Right lobe of liver (tissue), 6 donors: ENCODE measurements at regions not wholly inside any gene's neighbourhood (a gene's known extent, or its start where the extent isn't known, plus 50 kb on each side); places are given as distances from the start of the nearest gene placed in this dataset.

Source experiments
- ATAC-seq, 4 donors: fragments of 200-7000 bp; cut with Tn5 transposase; one replicate each; pipeline ENCODE4 v1.9.1; 2020; ENCODE audit warnings: mild to moderate bottlenecking in 4 of 4, moderate library complexity in 4 of 4
- DNase-seq, 3 donors: peaks; one replicate each; pipeline ENCODE4 v3.0.0-alpha.2; 2020
- H3K27ac ChIP-seq, 3 donors: fragments of 200-600 bp; one replicate each; pipeline ENCODE4 v1.8.0; 2022
- H3K27me3 ChIP-seq, 2 donors: fragments of 200-600 bp; one replicate each; pipeline ENCODE4 v1.8.0; 2022
- H3K36me3 ChIP-seq, 4 donors: fragments of 200-600 bp; sonication (generic) in 1 of 4; one replicate each; pipeline versions ENCODE4 v1.5.1 to v1.8.0; 2017 to 2022; ENCODE audit warnings: control low read depth in 1 of 4
- H3K4me1 ChIP-seq, 4 donors: fragments of 200-600 bp; sonication (generic) in 1 of 4; one replicate each; pipeline versions ENCODE4 v1.5.1 to v1.8.0; 2017 to 2022; ENCODE audit warnings: control low read depth in 1 of 4
- H3K4me3 ChIP-seq, 3 donors: fragments of 200-600 bp; one replicate each; pipeline ENCODE4 v1.8.0; 2022
- H3K9me3 ChIP-seq, 4 donors: fragments of 200-600 bp; sonication (generic) in 1 of 4; one replicate each; pipeline versions ENCODE4 v1.5.1 to v1.8.0; 2017 to 2022; ENCODE audit warnings: control low read depth in 1 of 4
- POLR2A ChIP-seq: fragments of 450-650 bp; IDR thresholded peaks from one replicate; pipeline ENCODE4 v1.6.1; 2017; ENCODE audit warnings: antibody characterized with exemption, mild to moderate bottlenecking
- WGBS: methylation state at CpG from one replicate; pipeline ENCODE4 v1.1.6; 2018; ENCODE audit warnings: low coverage, low lambda C conversion rate; ENCODE audit not compliant: insufficient coverage; ENCODE audit errors: missing lambda C conversion rate; 5-methylcytosine and 5-hydroxymethylcytosine counted together
- intact Hi-C, 2 donors: fragments of 100-400 bp; cut with DNase I; formaldehyde crosslinking; loops; one replicate each; pipeline versions ENCODE4 v1.11.2 to v1.14.1; 2022
- TF ChIP-seq, protein P1 (sequence below), 4 donors: fragments of 200-600 bp in 3 of 4; fragments of 450-650 bp in 1 of 4; IDR thresholded peaks; one replicate each; pipeline versions ENCODE4 v1.5.1 to v1.8.0; 2016 to 2022; ENCODE audit warnings: antibody characterized with exemption in 4 of 4, mild to moderate bottlenecking in 2 of 4
- donor health status: DM: no; HTN: yes; CAD: no.
- donor health status: DM: no; HTN: no; CAD: no.
- donor health status: DM: no; HTN: no; CAD: no.
- donor health status: DM: no; HTN: yes; CAD: no.
- donor health status: DM: no; HTN: yes; CAD: no.

- TF ChIP-seq, protein P1, sequence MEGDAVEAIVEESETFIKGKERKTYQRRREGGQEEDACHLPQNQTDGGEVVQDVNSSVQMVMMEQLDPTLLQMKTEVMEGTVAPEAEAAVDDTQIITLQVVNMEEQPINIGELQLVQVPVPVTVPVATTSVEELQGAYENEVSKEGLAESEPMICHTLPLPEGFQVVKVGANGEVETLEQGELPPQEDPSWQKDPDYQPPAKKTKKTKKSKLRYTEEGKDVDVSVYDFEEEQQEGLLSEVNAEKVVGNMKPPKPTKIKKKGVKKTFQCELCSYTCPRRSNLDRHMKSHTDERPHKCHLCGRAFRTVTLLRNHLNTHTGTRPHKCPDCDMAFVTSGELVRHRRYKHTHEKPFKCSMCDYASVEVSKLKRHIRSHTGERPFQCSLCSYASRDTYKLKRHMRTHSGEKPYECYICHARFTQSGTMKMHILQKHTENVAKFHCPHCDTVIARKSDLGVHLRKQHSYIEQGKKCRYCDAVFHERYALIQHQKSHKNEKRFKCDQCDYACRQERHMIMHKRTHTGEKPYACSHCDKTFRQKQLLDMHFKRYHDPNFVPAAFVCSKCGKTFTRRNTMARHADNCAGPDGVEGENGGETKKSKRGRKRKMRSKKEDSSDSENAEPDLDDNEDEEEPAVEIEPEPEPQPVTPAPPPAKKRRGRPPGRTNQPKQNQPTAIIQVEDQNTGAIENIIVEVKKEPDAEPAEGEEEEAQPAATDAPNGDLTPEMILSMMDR (IDR thresholded peaks at IDR 0.05), result no peak
- no peak for TF ChIP-seq POLR2A
- H3K4me3 ChIP-seq, result no peak overlapping the region
- DNase-seq (peak in 1 of 3 donors; percentile 45), ATAC-seq (no peak)
- H3K4me1 ChIP-seq, result no peaks in the 10 kb centered on the region
- intact Hi-C loops, result no loop called here
- H3K27ac ChIP-seq, result no peak overlapping the region
- 44% methylated on average over 6 of the region's 12 CpGs for WGBS
- no peaks in the 10 kb centered on the region for H3K27me3 ChIP-seq
- H3K36me3 ChIP-seq, result no peaks in the 10 kb centered on the region
- H3K9me3 ChIP-seq, result no peaks in the 10 kb centered on the region
Measured at GRCh38 chr11:38176686-38177322, 1578.8 kb upstream of the RAG2 start.

DNA sequence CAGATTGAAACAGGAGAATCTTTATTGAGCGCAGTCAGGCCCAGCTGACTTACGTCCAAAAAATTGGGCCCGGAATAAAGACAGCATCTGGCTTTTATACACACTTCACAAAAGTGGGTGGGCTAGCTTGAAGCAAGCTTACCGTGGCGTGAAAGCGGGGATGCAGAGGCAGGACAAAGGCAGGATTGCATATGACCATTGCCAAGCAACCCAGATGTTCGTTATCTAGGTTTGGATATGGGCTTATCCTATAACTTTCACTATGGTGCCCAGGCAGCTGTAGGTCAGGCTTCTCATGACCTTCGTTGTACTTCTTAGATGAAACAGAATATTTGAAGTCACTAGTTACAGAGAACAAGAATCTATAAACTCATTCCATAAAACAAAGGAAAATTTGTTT lies 1575.6 kb upstream of the RAG2 start:
- Histone ChIP-seq H3K9me3 (no peaks in the 10 kb centered on the region), H3K36me3 (no peaks in the 10 kb centered on the region), H3K4me3 (no peak overlapping the region), H3K4me1 (no peaks in the 10 kb centered on the region), H3K27ac (no peak overlapping the region), H3K27me3 (no peaks in the 10 kb centered on the region)
- TF ChIP-seq POLR2A, result no peak
- TF ChIP-seq, protein P1 (IDR thresholded peaks at IDR 0.05), result no peak
- no peak for DNase-seq
- 75% methylated on average over 8 of the region's 8 CpGs for WGBS
- intact Hi-C loops, result no loop called here
- no peak for ATAC-seq

GRCh38 chr11:38169286-38169685 lies 1571.2 kb upstream of the RAG2 start:
- TF ChIP-seq, protein P1 (IDR thresholded peaks at IDR 0.05), result no peak
- TF ChIP-seq POLR2A, result no peak
- no peaks in the 10 kb centered on the region for H3K4me1 ChIP-seq
- H3K4me3 ChIP-seq, result no peak overlapping the region
- no peak overlapping the region for H3K27ac ChIP-seq
- H3K9me3 ChIP-seq, result no peaks in the 10 kb centered on the region
- no peaks in the 10 kb centered on the region for H3K27me3 ChIP-seq
- H3K36me3 ChIP-seq, result no peaks in the 10 kb centered on the region
- WGBS, result 5% methylated on average over 1 of the region's 1 CpG
- no peak for DNase-seq
- ATAC-seq, result peak in 1 of 4 donors; percentile 17
- intact Hi-C loops, result no loop called here

GRCh38 chr11:38163526-38163925 lies 1565.5 kb upstream of the RAG2 start:
- intact Hi-C loops, result no loop called here

More at GRCh38 chr11:38163526-38163925, 1565.5 kb upstream of the RAG2 start:
- no peak for ATAC-seq
- Histone ChIP-seq H3K27ac (no peak overlapping the region), H3K36me3 (no peaks in the 10 kb centered on the region), H3K4me1 (no peaks in the 10 kb centered on the region), H3K4me3 (no peak overlapping the region), H3K9me3 (no peaks in the 10 kb centered on the region), H3K27me3 (no peaks in the 10 kb centered on the region)
- no peak for TF ChIP-seq POLR2A
- TF ChIP-seq, protein P1 (IDR thresholded peaks at IDR 0.05), result no peak
- no peak for DNase-seq
